OCI-LY3 (cell line): ENCODE measurements at regions not wholly inside any gene's neighbourhood (a gene's known extent, or its start where the extent isn't known, plus 50 kb on each side); places are given as distances from the start of the nearest gene placed in this dataset.

ENCODE experiments used
- CTCF ChIP-seq: fragments of 200-600, 300-600 bp; sonication (generic); IDR thresholded peaks from 2 replicates; pipeline ENCODE4 v1.5.1; 2014; ENCODE audit warnings: antibody characterized with exemption, low read length, low read depth
- EZH2phosphoT487 ChIP-seq: fragments of 200-600 bp; shearing (Covaris generic); IDR thresholded peaks from 2 replicates; pipeline ENCODE4 v1.6.1; 2018; ENCODE audit warnings: antibody characterized with exemption, mixed run types, low read depth

GRCh38 chr13:80011448-80012212, 329.3 kb downstream of the SPRY2 start:
- TF ChIP-seq CTCF (no peak), EZH2phosphoT487 (no peak)
